Activated CD4-positive, alpha-beta T cell treated with anti-CD3 and anti-CD28 coated beads for 48 hours (primary cell): ENCODE measurements at regions not wholly inside any gene's neighbourhood (a gene's known extent, or its start where the extent isn't known, plus 50 kb on each side); places are given as distances from the start of the nearest gene placed in this dataset.

Source experiments
- DNase-seq: peaks from one replicate; pipeline ENCODE4 v3.0.0-alpha.2; 2020

- DNase-seq: no peak
These were observed 135.5 kb downstream of the TMEM26 start for GRCh38 chr10:61317706-61318105.

- DNase-seq: no peak
These were observed 136.4 kb downstream of the TMEM26 start for GRCh38 chr10:61316676-61317265.

GRCh38 chr10:61314273-61314672 lies 138.9 kb downstream of the TMEM26 start:
- no peak for DNase-seq

GRCh38 chr10:61313460-61313859 lies 139.7 kb downstream of the TMEM26 start:
- no peak for DNase-seq

- DNase-seq: no peak
These were observed 148.4 kb downstream of the TMEM26 start for GRCh38 chr10:61304746-61305145.

GRCh38 chr10:61302124-61302523 lies 151.1 kb downstream of the TMEM26 start:
- DNase-seq: no peak

GRCh38 chr10:61301575-61301974 lies 151.6 kb downstream of the TMEM26 start:
- no peak for DNase-seq

GRCh38 chr10:61299841-61300240 lies 153.3 kb downstream of the TMEM26 start:
- no peak for DNase-seq

GRCh38 chr10:61299156-61299555 lies 154.0 kb downstream of the TMEM26 start:
- DNase-seq: no peak

- no peak for DNase-seq
These were observed 155.0 kb downstream of the TMEM26 start for GRCh38 chr10:61298194-61298593.

GRCh38 chr10:61296161-61296560 lies 157.0 kb downstream of the TMEM26 start:
- no peak for DNase-seq

GRCh38 chr10:61294131-61294530 lies 159.1 kb downstream of the TMEM26 start:
- DNase-seq: no peak

- DNase-seq: no peak
These were observed 163.4 kb downstream of the TMEM26 start for GRCh38 chr10:61289813-61290212.

- DNase-seq: no peak
These were observed 166.5 kb downstream of the TMEM26 start for GRCh38 chr10:61286686-61287085.

GRCh38 chr10:61285749-61286148 lies 167.4 kb downstream of the TMEM26 start:
- no peak for DNase-seq

- no peak for DNase-seq
These were observed 168.8 kb downstream of the TMEM26 start for GRCh38 chr10:61284222-61284890.

GRCh38 chr10:61283481-61284221 lies 169.5 kb downstream of the TMEM26 start:
- no peak for DNase-seq

- DNase-seq: peak; percentile 3
These were observed 170.1 kb downstream of the TMEM26 start for GRCh38 chr10:61283066-61283465.

GRCh38 chr10:61280303-61280702 lies 172.9 kb downstream of the TMEM26 start:
- no peak for DNase-seq

- DNase-seq: no peak
These were observed 173.8 kb downstream of the TMEM26 start for GRCh38 chr10:61279400-61279799.

- DNase-seq: no peak
These were observed 174.6 kb downstream of the TMEM26 start for GRCh38 chr10:61278556-61278955.

- DNase-seq: no peak
These were observed 180.4 kb downstream of the TMEM26 start for GRCh38 chr10:61272781-61273180.

GRCh38 chr10:61271127-61271780 lies 181.9 kb downstream of the TMEM26 start:
- DNase-seq: no peak

- no peak for DNase-seq
These were observed 189.7 kb downstream of the TMEM26 start for GRCh38 chr10:61263518-61263917.
